Rectal smooth muscle tissue (tissue), 1 donor: ENCODE measurements at regions not wholly inside any gene's neighbourhood (a gene's known extent, or its start where the extent isn't known, plus 50 kb on each side); places are given as distances from the start of the nearest gene placed in this dataset.

Experiments
- H3K27ac ChIP-seq: one replicate; pipeline ENCODE4 v1.7.0; 2013; ENCODE audit warnings: low read depth, low read length, inconsistent platforms
- H3K27me3 ChIP-seq: one replicate; pipeline ENCODE4 v1.7.0; 2013; ENCODE audit warnings: low read length; ENCODE audit not compliant: control insufficient read depth, insufficient read depth
- H3K36me3 ChIP-seq: one replicate; pipeline ENCODE4 v1.7.0; 2013; ENCODE audit warnings: low read length; ENCODE audit not compliant: control insufficient read depth, insufficient read depth
- H3K4me1 ChIP-seq: one replicate; pipeline ENCODE4 v1.7.0; 2013; ENCODE audit warnings: low read length; ENCODE audit not compliant: control insufficient read depth, insufficient read depth
- H3K4me3 ChIP-seq: one replicate; pipeline ENCODE4 v1.7.0; 2013; ENCODE audit warnings: low read length
- H3K9ac ChIP-seq: one replicate; pipeline ENCODE4 v1.7.0; 2013; ENCODE audit warnings: low read length

- Histone ChIP-seq H3K4me1 (no peaks in the 10 kb centered on the region), H3K36me3 (no peaks in the 10 kb centered on the region), H3K27me3 (no peaks in the 10 kb centered on the region), H3K9ac (no peak overlapping the region), H3K4me3 (no peak overlapping the region), H3K27ac (no peak overlapping the region)
These were observed 249.1 kb upstream of the CHRNA7 start for GRCh38 chr15:31781261-31781660.

GRCh38 chr15:31782016-31782783, 248.1 kb upstream of the CHRNA7 start:
- no peak overlapping the region for H3K4me3 ChIP-seq
- no peak overlapping the region for H3K27ac ChIP-seq
- no peaks in the 10 kb centered on the region for H3K4me1 ChIP-seq
- no peaks in the 10 kb centered on the region for H3K27me3 ChIP-seq
- no peaks in the 10 kb centered on the region for H3K36me3 ChIP-seq
- no peak overlapping the region for H3K9ac ChIP-seq

- Histone ChIP-seq H3K27me3 (no peaks in the 10 kb centered on the region), H3K9ac (no peak overlapping the region), H3K4me3 (no peak overlapping the region), H3K27ac (no peak overlapping the region), H3K36me3 (no peaks in the 10 kb centered on the region), H3K4me1 (no peaks in the 10 kb centered on the region)
These were observed 247.4 kb upstream of the CHRNA7 start for GRCh38 chr15:31782951-31783350.

GRCh38 chr15:31786360-31786759, 244.0 kb upstream of the CHRNA7 start:
- H3K4me3 ChIP-seq, result no peak overlapping the region
- H3K4me1 ChIP-seq, result no peaks in the 10 kb centered on the region
- no peak overlapping the region for H3K27ac ChIP-seq
- no peak overlapping the region for H3K9ac ChIP-seq
- H3K27me3 ChIP-seq, result no peaks in the 10 kb centered on the region
- H3K36me3 ChIP-seq, result no peaks in the 10 kb centered on the region

GRCh38 chr15:31788104-31788503, 242.2 kb upstream of the CHRNA7 start:
- Histone ChIP-seq H3K4me3 (no peak overlapping the region), H3K36me3 (no peaks in the 10 kb centered on the region), H3K27ac (no peak overlapping the region), H3K27me3 (no peaks in the 10 kb centered on the region), H3K9ac (no peak overlapping the region), H3K4me1 (no peaks in the 10 kb centered on the region)

GRCh38 chr15:31792611-31793199, 237.6 kb upstream of the CHRNA7 start:
- H3K9ac ChIP-seq, result no peak overlapping the region
- H3K36me3 ChIP-seq, result no peaks in the 10 kb centered on the region
- no peaks in the 10 kb centered on the region for H3K27me3 ChIP-seq
- no peaks in the 10 kb centered on the region for H3K4me1 ChIP-seq
- no peak overlapping the region for H3K27ac ChIP-seq
- no peak overlapping the region for H3K4me3 ChIP-seq

GRCh38 chr15:31799319-31799714, 231.0 kb upstream of the CHRNA7 start:
- H3K4me3 ChIP-seq, result no peak overlapping the region
- H3K9ac ChIP-seq, result no peak overlapping the region
- H3K27me3 ChIP-seq, result no peaks in the 10 kb centered on the region
- H3K36me3 ChIP-seq, result no peaks in the 10 kb centered on the region
- no peak overlapping the region for H3K27ac ChIP-seq
- H3K4me1 ChIP-seq, result no peaks in the 10 kb centered on the region

GRCh38 chr15:31799715-31800321, 230.5 kb upstream of the CHRNA7 start:
- no peak overlapping the region for H3K9ac ChIP-seq
- H3K4me3 ChIP-seq, result no peak overlapping the region
- H3K27me3 ChIP-seq, result no peaks in the 10 kb centered on the region
- H3K27ac ChIP-seq, result no peak overlapping the region
- H3K36me3 ChIP-seq, result no peaks in the 10 kb centered on the region
- no peaks in the 10 kb centered on the region for H3K4me1 ChIP-seq

GRCh38 chr15:31801152-31801551, 229.2 kb upstream of the CHRNA7 start:
- no peaks in the 10 kb centered on the region for H3K27me3 ChIP-seq
- no peaks in the 10 kb centered on the region for H3K4me1 ChIP-seq
- H3K4me3 ChIP-seq, result no peak overlapping the region
- H3K9ac ChIP-seq, result no peak overlapping the region
- no peaks in the 10 kb centered on the region for H3K36me3 ChIP-seq
- no peak overlapping the region for H3K27ac ChIP-seq

- H3K27ac ChIP-seq, result no peak overlapping the region
- H3K4me1 ChIP-seq, result no peaks in the 10 kb centered on the region
- no peak overlapping the region for H3K4me3 ChIP-seq
- no peak overlapping the region for H3K9ac ChIP-seq
- H3K36me3 ChIP-seq, result no peaks in the 10 kb centered on the region
- H3K27me3 ChIP-seq, result no peaks in the 10 kb centered on the region
These were observed 227.6 kb upstream of the CHRNA7 start for GRCh38 chr15:31802761-31803160.

GRCh38 chr15:31803388-31803884, 226.9 kb upstream of the CHRNA7 start:
- no peaks in the 10 kb centered on the region for H3K27me3 ChIP-seq
- H3K4me1 ChIP-seq, result no peaks in the 10 kb centered on the region
- H3K4me3 ChIP-seq, result no peak overlapping the region
- no peak overlapping the region for H3K27ac ChIP-seq
- no peak overlapping the region for H3K9ac ChIP-seq
- H3K36me3 ChIP-seq, result no peaks in the 10 kb centered on the region

- Histone ChIP-seq H3K27ac (no peak overlapping the region), H3K9ac (no peak overlapping the region), H3K36me3 (no peaks in the 10 kb centered on the region), H3K4me1 (no peaks in the 10 kb centered on the region), H3K27me3 (no peaks in the 10 kb centered on the region), H3K4me3 (no peak overlapping the region)
These were observed 225.1 kb upstream of the CHRNA7 start for GRCh38 chr15:31805090-31805662.
